ENCODE measurements at regions not wholly inside any gene's neighbourhood (a gene's known extent, or its start where the extent isn't known, plus 50 kb on each side); places are given as distances from the start of the nearest gene placed in this dataset.
A peak's percentile ranks its signal among the peaks of the same experiment; 100 is the strongest.

GRCh38 chr18:68519336-68519735 lies 195.6 kb downstream of the TMX3 start:
- Histone ChIP-seq H3K27me3 (ENCODE audit: control insufficient read depth, insufficient read depth, low read length) (no peaks in the 10 kb centered on the region), H3K4me3 (ENCODE audit: low read depth, low read length) (no peak overlapping the region), H3K9ac (ENCODE audit: low read depth, low read length) (no peak overlapping the region), H3K36me3 (ENCODE audit: control insufficient read depth, insufficient read depth, low read length) (no peaks in the 10 kb centered on the region), H3K4me1 (ENCODE audit: control insufficient read depth, insufficient read depth, low read length) (peaks cover 10% of the 10 kb centered on the region), H3K9me3 (ENCODE audit: control insufficient read depth, insufficient read depth, low read length) (no peaks in the 10 kb centered on the region)

DNA sequence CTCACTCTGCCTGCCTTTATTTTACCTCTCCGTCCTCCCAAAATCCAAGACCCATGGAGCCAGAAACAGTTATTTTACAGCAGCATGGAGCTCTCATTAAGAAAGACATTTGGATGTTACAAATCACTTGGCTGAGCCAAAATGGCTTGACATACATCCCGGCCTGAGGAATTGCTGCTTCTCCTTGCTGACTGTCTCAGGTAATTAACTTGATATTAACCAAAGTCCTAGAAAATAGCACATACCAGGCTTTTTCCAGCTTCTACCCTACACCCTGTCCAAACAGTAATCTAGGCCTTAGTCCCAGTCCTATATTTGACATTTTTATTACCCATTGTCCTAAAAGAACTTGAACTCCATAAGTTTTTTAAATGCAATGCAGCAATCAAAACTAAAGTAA lies 205.0 kb downstream of the TMX3 start:
- Histone ChIP-seq H3K9me3 (ENCODE audit: control insufficient read depth, insufficient read depth, low read length) (no peaks in the 10 kb centered on the region), H3K4me3 (ENCODE audit: low read depth, low read length) (no peak overlapping the region), H3K27me3 (ENCODE audit: control insufficient read depth, insufficient read depth, low read length) (no peaks in the 10 kb centered on the region), H3K9ac (ENCODE audit: low read depth, low read length) (no peak overlapping the region), H3K4me1 (ENCODE audit: control insufficient read depth, insufficient read depth, low read length) (no peaks in the 10 kb centered on the region), H3K36me3 (ENCODE audit: control insufficient read depth, insufficient read depth, low read length) (no peaks in the 10 kb centered on the region)

GRCh38 chr18:68507781-68508180 lies 207.1 kb downstream of the TMX3 start:
- H3K4me3 ChIP-seq (ENCODE audit: low read depth, low read length): no peak overlapping the region
- no peaks in the 10 kb centered on the region for H3K36me3 ChIP-seq (ENCODE audit: control insufficient read depth, insufficient read depth, low read length)
- H3K9me3 ChIP-seq (ENCODE audit: control insufficient read depth, insufficient read depth, low read length): no peaks in the 10 kb centered on the region
- H3K9ac ChIP-seq (ENCODE audit: low read depth, low read length): no peak overlapping the region
- H3K27me3 ChIP-seq (ENCODE audit: control insufficient read depth, insufficient read depth, low read length): no peaks in the 10 kb centered on the region
- H3K4me1 ChIP-seq (ENCODE audit: control insufficient read depth, insufficient read depth, low read length): no peaks in the 10 kb centered on the region

GRCh38 chr18:68505178-68505574 lies 209.7 kb downstream of the TMX3 start:
- no peaks in the 10 kb centered on the region for H3K36me3 ChIP-seq (ENCODE audit: control insufficient read depth, insufficient read depth, low read length)
- H3K4me1 ChIP-seq (ENCODE audit: control insufficient read depth, insufficient read depth, low read length): peaks cover 2% of the 10 kb centered on the region
- H3K9ac ChIP-seq (ENCODE audit: low read depth, low read length): no peak overlapping the region
- H3K9me3 ChIP-seq (ENCODE audit: control insufficient read depth, insufficient read depth, low read length): no peaks in the 10 kb centered on the region
- no peak overlapping the region for H3K4me3 ChIP-seq (ENCODE audit: low read depth, low read length)
- no peaks in the 10 kb centered on the region for H3K27me3 ChIP-seq (ENCODE audit: control insufficient read depth, insufficient read depth, low read length)

- H3K4me3 ChIP-seq (ENCODE audit: low read depth, low read length): no peak overlapping the region
- H3K9ac ChIP-seq (ENCODE audit: low read depth, low read length): no peak overlapping the region
- H3K36me3 ChIP-seq (ENCODE audit: control insufficient read depth, insufficient read depth, low read length): no peaks in the 10 kb centered on the region
- no peaks in the 10 kb centered on the region for H3K9me3 ChIP-seq (ENCODE audit: control insufficient read depth, insufficient read depth, low read length)
- no peaks in the 10 kb centered on the region for H3K27me3 ChIP-seq (ENCODE audit: control insufficient read depth, insufficient read depth, low read length)
- H3K4me1 ChIP-seq (ENCODE audit: control insufficient read depth, insufficient read depth, low read length): peaks cover 2% of the 10 kb centered on the region
These were observed 210.3 kb downstream of the TMX3 start for GRCh38 chr18:68504441-68505177.

DNA sequence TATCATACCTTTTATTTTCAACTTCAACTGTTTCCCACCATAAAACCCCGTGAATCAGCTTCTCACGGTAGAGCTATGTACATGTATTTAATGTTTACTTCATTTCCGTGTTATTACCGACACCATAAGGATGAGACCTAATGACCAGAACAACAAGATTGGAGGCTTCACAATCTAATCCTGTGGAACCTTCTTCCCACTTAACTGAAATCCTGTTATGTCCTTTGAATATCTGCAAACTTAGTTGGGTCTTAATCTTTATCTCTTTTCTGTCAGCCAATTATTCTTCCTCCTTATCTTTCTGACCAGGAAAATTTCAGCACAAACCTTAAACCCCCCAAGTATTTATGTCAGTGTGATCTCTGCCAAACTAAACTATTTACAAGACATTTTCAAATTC lies 214.4 kb downstream of the TMX3 start:
- Histone ChIP-seq H3K27me3 (ENCODE audit: control insufficient read depth, insufficient read depth, low read length) (no peaks in the 10 kb centered on the region), H3K9ac (ENCODE audit: low read depth, low read length) (no peak overlapping the region)

DNA sequence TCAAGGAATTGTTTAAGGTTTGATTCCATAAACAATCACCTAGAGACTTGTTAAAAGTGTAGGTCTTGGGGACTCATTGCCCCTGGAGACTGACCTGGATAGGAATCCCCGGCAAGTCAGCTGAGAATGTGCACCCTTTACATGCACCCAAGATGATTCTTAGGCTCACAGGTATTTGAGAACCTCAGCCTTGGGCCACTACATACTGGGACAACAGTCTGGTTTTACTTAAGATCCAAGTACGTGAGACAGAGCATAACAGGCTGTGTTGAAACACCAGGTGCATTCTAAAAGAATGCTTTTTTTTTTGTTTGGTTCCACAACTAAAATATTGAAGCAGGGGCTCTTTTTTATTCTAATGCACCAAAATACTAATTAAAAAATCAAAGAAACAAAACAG lies 215.8 kb downstream of the TMX3 start:
- no peak overlapping the region for H3K9ac ChIP-seq (ENCODE audit: low read depth, low read length)
- H3K4me3 ChIP-seq (ENCODE audit: low read depth, low read length): no peak overlapping the region
- H3K36me3 ChIP-seq (ENCODE audit: control insufficient read depth, insufficient read depth, low read length): no peaks in the 10 kb centered on the region
- peaks cover 9% of the 10 kb centered on the region for H3K4me1 ChIP-seq (ENCODE audit: control insufficient read depth, insufficient read depth, low read length)
- H3K9me3 ChIP-seq (ENCODE audit: control insufficient read depth, insufficient read depth, low read length): no peaks in the 10 kb centered on the region
- no peaks in the 10 kb centered on the region for H3K27me3 ChIP-seq (ENCODE audit: control insufficient read depth, insufficient read depth, low read length)

More for the DNA sequence above, 214.4 kb downstream of the TMX3 start:
- Histone ChIP-seq H3K4me3 (ENCODE audit: low read depth, low read length) (no peak overlapping the region), H3K9me3 (ENCODE audit: control insufficient read depth, insufficient read depth, low read length) (no peaks in the 10 kb centered on the region), H3K4me1 (ENCODE audit: control insufficient read depth, insufficient read depth, low read length) (peaks cover 9% of the 10 kb centered on the region), H3K36me3 (ENCODE audit: control insufficient read depth, insufficient read depth, low read length) (no peaks in the 10 kb centered on the region)

- H3K27me3 ChIP-seq (ENCODE audit: control insufficient read depth, insufficient read depth, low read length): no peaks in the 10 kb centered on the region
- H3K36me3 ChIP-seq (ENCODE audit: control insufficient read depth, insufficient read depth, low read length): no peaks in the 10 kb centered on the region
- H3K9me3 ChIP-seq (ENCODE audit: control insufficient read depth, insufficient read depth, low read length): no peaks in the 10 kb centered on the region
- H3K4me3 ChIP-seq (ENCODE audit: low read depth, low read length): no peak overlapping the region
- H3K4me1 ChIP-seq (ENCODE audit: control insufficient read depth, insufficient read depth, low read length): peaks cover 9% of the 10 kb centered on the region
- H3K9ac ChIP-seq (ENCODE audit: low read depth, low read length): no peak overlapping the region
These were observed 216.3 kb downstream of the TMX3 start for GRCh38 chr18:68498636-68499035.

DNA sequence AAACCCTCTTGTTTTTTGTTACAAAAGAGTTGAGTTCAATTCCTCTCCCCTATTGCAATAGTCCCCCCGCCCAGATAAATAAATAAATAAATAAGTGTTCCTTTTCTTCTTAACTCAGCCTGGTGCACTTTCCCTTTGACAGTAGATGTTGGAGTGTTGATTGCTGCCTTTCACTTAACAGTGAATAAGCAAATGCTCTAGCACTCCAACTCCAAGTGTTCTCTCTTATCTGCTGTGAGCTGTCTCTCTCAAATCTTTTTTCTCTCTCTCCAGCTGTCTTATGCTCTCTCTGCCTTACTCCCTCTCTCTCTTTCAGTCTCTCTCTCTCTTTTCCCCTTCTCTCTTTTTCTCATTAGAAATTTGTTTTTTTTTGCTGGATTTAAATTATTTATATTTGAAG lies 216.7 kb downstream of the TMX3 start:
- H3K27me3 ChIP-seq (ENCODE audit: control insufficient read depth, insufficient read depth, low read length): no peaks in the 10 kb centered on the region
- H3K36me3 ChIP-seq (ENCODE audit: control insufficient read depth, insufficient read depth, low read length): no peaks in the 10 kb centered on the region
- no peak overlapping the region for H3K9ac ChIP-seq (ENCODE audit: low read depth, low read length)
- H3K4me1 ChIP-seq (ENCODE audit: control insufficient read depth, insufficient read depth, low read length): peaks cover 9% of the 10 kb centered on the region
- H3K4me3 ChIP-seq (ENCODE audit: low read depth, low read length): no peak overlapping the region
- H3K9me3 ChIP-seq (ENCODE audit: control insufficient read depth, insufficient read depth, low read length): no peaks in the 10 kb centered on the region

DNA sequence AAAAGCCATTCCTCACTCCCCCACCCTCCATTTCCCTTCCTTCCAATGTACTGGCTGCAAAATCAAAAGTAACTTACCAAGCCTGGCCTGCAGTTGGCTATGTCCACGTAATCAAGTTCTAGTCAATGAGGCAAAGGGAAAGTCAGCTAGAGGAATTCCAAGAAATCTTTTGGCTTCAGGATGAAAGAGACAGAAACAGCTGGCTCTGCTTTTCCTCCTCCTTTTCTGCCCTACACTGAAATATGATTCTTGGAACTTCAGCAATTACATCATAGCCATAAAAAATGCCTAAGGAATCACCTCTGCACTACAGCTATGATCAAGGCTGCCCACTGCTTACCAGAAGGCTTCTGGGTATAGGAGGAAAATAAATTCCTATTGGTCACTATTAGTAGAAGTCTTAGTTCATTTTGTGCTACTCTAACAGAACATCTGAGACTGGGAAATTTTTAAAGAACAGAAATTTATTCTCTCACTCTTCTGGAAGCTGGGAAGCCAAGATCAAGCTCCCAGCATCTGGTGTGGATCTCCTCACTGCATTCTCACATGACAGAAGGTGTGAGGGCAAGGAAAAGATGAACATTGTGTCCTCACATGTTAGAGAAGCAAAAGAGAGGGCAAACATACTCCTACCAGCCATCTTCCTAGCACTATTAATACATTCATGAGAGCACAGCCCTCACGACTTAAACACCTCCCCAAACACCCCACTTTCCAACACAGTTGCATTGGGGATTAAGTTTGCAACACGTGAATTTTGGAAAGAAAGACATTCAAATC lies 219.9 kb downstream of the TMX3 start:
- H3K27me3 ChIP-seq (ENCODE audit: control insufficient read depth, insufficient read depth, low read length): no peaks in the 10 kb centered on the region
- H3K4me3 ChIP-seq (ENCODE audit: low read depth, low read length): no peak overlapping the region
- H3K36me3 ChIP-seq (ENCODE audit: control insufficient read depth, insufficient read depth, low read length): no peaks in the 10 kb centered on the region
- H3K9ac ChIP-seq (ENCODE audit: low read depth, low read length): no peak overlapping the region
- peaks cover 18% of the 10 kb centered on the region for H3K4me1 ChIP-seq (ENCODE audit: control insufficient read depth, insufficient read depth, low read length)
- no peaks in the 10 kb centered on the region for H3K9me3 ChIP-seq (ENCODE audit: control insufficient read depth, insufficient read depth, low read length)

GRCh38 chr18:68489013-68489792 lies 225.7 kb downstream of the TMX3 start:
- Histone ChIP-seq H3K4me1 (ENCODE audit: control insufficient read depth, insufficient read depth, low read length) (peaks cover 21% of the 10 kb centered on the region), H3K9ac (ENCODE audit: low read depth, low read length) (peak overlapping the region; percentile 17), H3K9me3 (ENCODE audit: control insufficient read depth, insufficient read depth, low read length) (no peaks in the 10 kb centered on the region), H3K4me3 (ENCODE audit: low read depth, low read length) (peak overlapping the region; percentile 16), H3K36me3 (ENCODE audit: control insufficient read depth, insufficient read depth, low read length) (no peaks in the 10 kb centered on the region), H3K27me3 (ENCODE audit: control insufficient read depth, insufficient read depth, low read length) (no peaks in the 10 kb centered on the region)
